Skin of body (tissue), 1 donor: ENCODE measurements at regions not wholly inside any gene's neighbourhood (a gene's known extent, or its start where the extent isn't known, plus 50 kb on each side); places are given as distances from the start of the nearest gene placed in this dataset.

Experiments
- DNase-seq: peaks from one replicate; lab custom pipeline; 2025; lab: John Stamatoyannopoulos, UW

- DNase-seq = no peak
These were observed 463.2 kb upstream of the ROBO1 start for GRCh38 chr3:80230962-80231361.

GRCh38 chr3:80227216-80227615 lies 459.4 kb upstream of the ROBO1 start:
- DNase-seq = no peak

- DNase-seq = no peak
These were observed 447.4 kb upstream of the ROBO1 start for GRCh38 chr3:80215191-80215590.

- DNase-seq = no peak
These were observed 445.3 kb upstream of the ROBO1 start for GRCh38 chr3:80213086-80213485.

GRCh38 chr3:80192936-80193335 lies 425.1 kb upstream of the ROBO1 start:
- no peak for DNase-seq

GRCh38 chr3:80190051-80190450 lies 422.3 kb upstream of the ROBO1 start:
- peak; percentile 18 for DNase-seq

GRCh38 chr3:80187981-80188380 lies 420.2 kb upstream of the ROBO1 start:
- no peak for DNase-seq

- peak; percentile 41 for DNase-seq
These were observed 392.2 kb upstream of the ROBO1 start for GRCh38 chr3:80159990-80160506.

GRCh38 chr3:80158332-80158731 lies 390.5 kb upstream of the ROBO1 start:
- DNase-seq = no peak

- no peak for DNase-seq
These were observed 389.7 kb upstream of the ROBO1 start for GRCh38 chr3:80157546-80157945.

- no peak for DNase-seq
These were observed 384.9 kb upstream of the ROBO1 start for GRCh38 chr3:80152692-80153091.

- no peak for DNase-seq
These were observed 374.9 kb upstream of the ROBO1 start for GRCh38 chr3:80142714-80143113.

GRCh38 chr3:80141557-80141956 lies 373.8 kb upstream of the ROBO1 start:
- DNase-seq = no peak

GRCh38 chr3:80116281-80116680 lies 348.5 kb upstream of the ROBO1 start:
- DNase-seq = no peak

- DNase-seq = no peak
These were observed 346.9 kb upstream of the ROBO1 start for GRCh38 chr3:80114694-80115093.

- no peak for DNase-seq
These were observed 345.5 kb upstream of the ROBO1 start for GRCh38 chr3:80113331-80113730.

GRCh38 chr3:80099559-80100066 lies 331.8 kb upstream of the ROBO1 start:
- DNase-seq = no peak

- DNase-seq = no peak
These were observed 329.9 kb upstream of the ROBO1 start for GRCh38 chr3:80097674-80098073.

GRCh38 chr3:80096909-80097308 lies 329.1 kb upstream of the ROBO1 start:
- no peak for DNase-seq

- DNase-seq = no peak
These were observed 326.8 kb upstream of the ROBO1 start for GRCh38 chr3:80094589-80094988.

- DNase-seq = no peak
These were observed 320.0 kb upstream of the ROBO1 start for GRCh38 chr3:80087767-80088166.

- DNase-seq = no peak
These were observed 318.6 kb upstream of the ROBO1 start for GRCh38 chr3:80086426-80086825.

GRCh38 chr3:80079886-80080285 lies 312.1 kb upstream of the ROBO1 start:
- DNase-seq = no peak

GRCh38 chr3:80068459-80068858 lies 300.7 kb upstream of the ROBO1 start:
- no peak for DNase-seq
